Vagina (tissue), 2 donors: ENCODE measurements at regions not wholly inside any gene's neighbourhood (a gene's known extent, or its start where the extent isn't known, plus 50 kb on each side); places are given as distances from the start of the nearest gene placed in this dataset.

Source experiments
- POLR2A ChIP-seq, 2 donors: fragments of 450-650 bp; IDR thresholded peaks; one replicate each; pipeline ENCODE4 v1.6.1; 2017; ENCODE audit warnings: antibody characterized with exemption in 2 of 2, mild to moderate bottlenecking in 2 of 2, moderate library complexity in 2 of 2
- TF ChIP-seq, protein P1 (sequence below), 3 experiments: fragments of 450-650 bp in 2 of 3; fragments of 200-600 bp in 1 of 3; sonication (generic) in 1 of 3; IDR thresholded peaks; one replicate each; pipeline ENCODE4 v1.5.1; 2017 to 2019; ENCODE audit warnings: antibody characterized with exemption in 3 of 3, mild to moderate bottlenecking in 2 of 3, moderate library complexity in 2 of 3

GRCh38 chr10:44166441-44166840, 218.5 kb downstream of the CXCL12 start:
- TF ChIP-seq, protein P1, sequence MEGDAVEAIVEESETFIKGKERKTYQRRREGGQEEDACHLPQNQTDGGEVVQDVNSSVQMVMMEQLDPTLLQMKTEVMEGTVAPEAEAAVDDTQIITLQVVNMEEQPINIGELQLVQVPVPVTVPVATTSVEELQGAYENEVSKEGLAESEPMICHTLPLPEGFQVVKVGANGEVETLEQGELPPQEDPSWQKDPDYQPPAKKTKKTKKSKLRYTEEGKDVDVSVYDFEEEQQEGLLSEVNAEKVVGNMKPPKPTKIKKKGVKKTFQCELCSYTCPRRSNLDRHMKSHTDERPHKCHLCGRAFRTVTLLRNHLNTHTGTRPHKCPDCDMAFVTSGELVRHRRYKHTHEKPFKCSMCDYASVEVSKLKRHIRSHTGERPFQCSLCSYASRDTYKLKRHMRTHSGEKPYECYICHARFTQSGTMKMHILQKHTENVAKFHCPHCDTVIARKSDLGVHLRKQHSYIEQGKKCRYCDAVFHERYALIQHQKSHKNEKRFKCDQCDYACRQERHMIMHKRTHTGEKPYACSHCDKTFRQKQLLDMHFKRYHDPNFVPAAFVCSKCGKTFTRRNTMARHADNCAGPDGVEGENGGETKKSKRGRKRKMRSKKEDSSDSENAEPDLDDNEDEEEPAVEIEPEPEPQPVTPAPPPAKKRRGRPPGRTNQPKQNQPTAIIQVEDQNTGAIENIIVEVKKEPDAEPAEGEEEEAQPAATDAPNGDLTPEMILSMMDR (IDR thresholded peaks at IDR 0.05), result no peak
- TF ChIP-seq POLR2A (IDR thresholded peaks at IDR 0.05), result no peak
